ENCODE measurements at regions not wholly inside any gene's neighbourhood (a gene's known extent, or its start where the extent isn't known, plus 50 kb on each side); places are given as distances from the start of the nearest gene placed in this dataset.

DNA sequence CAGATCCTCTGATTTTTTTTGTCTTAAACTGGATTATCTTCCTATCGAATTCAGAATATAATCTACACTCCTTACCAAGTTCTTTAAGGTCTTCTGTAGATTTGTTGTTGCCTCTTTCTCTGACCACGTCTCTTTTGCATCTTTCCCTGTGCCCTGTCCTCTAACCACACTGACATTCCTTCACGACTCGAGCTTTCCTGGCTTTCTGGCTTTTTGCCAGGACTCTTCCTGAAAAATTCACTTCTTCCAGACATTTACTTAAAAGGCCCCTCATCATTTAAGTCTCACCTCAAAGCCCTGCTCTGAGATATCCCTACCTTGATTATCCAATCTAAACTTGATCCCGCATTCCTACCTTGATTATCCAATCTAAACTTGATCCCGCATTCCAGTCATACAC, 422.3 kb upstream of the DCN start:
- Mint-ChIP-seq H3K4me1 (peaks cover 5 to 9% (median 5%) of the 10 kb centered on the region in 3 donors), H3K27me3 (peaks cover 3 to 6% of the 10 kb centered on the region in 2 donors), H3K36me3 (no peaks in the 10 kb centered on the region), H3K9me3 (peaks cover 0 to 4% (median 3%) of the 10 kb centered on the region in 3 donors), H3K4me3 (no peak overlapping the region), H3K27ac (no peak overlapping the region)
- ATAC-seq (replicated peaks in 1 of 4) (no peak), DNase-seq (no peak)
- no peaks in the 10 kb centered on the region for H3K9me3 ChIP-seq
- ChIA-PET CTCF (interaction anchor here (0.6 to 1.2 kb wide), 2 partner anchors 8 to 807 kb away, joined by 3 to 4 read pairs; no protein-coding TSS in a partner anchor), POLR2A (no interaction called here)
- H3K36me3 ChIP-seq (ENCODE audit: control insufficient read depth in 2 of 2, extremely low read depth in 1 of 2, insufficient read depth in 1 of 2, low read length in 1 of 2), result no peaks in the 10 kb centered on the region
- WGBS (ENCODE audit: insufficient coverage), result 87% methylated on average over 4 of the region's 6 CpGs
- no peak overlapping the region for H3K4me3 ChIP-seq (ENCODE audit: control insufficient read depth in 1 of 2, extremely low read depth in 1 of 2, low read length in 1 of 2)
- no peak overlapping the region for H3K27ac ChIP-seq (ENCODE audit: low read length)
- H3K27me3 ChIP-seq (replicated peaks in 1 of 2; ENCODE audit: control insufficient read depth in 2 of 2, extremely low read depth in 1 of 2, insufficient read depth in 2 of 2, low read length in 1 of 2), result no peaks in the 10 kb centered on the region
- no peaks in the 10 kb centered on the region for H3K4me1 ChIP-seq (ENCODE audit: control insufficient read depth in 1 of 2, extremely low read depth in 1 of 2, insufficient read depth in 2 of 2, low read length in 2 of 2)

DNA sequence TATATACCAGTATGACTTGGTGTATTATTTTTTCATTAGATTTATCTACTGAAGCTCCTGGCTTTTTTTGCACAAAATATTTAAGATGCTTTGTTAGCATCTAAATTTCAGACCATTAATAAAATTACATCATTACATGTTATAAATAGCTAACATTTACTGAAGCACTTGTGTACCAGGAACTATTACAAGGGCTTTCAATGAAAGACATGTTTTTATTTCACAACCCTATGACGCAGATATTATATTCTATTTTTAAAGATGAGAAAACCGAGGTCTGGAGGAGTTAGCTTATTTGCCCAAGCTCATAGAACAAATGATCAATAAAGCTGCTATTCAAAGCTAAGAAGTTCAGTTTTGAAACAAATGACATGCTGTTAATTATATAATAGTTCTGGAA, 420.4 kb upstream of the DCN start:
- H3K4me3 Mint-ChIP-seq, result no peak overlapping the region
- peaks cover 0 to 5% (median 2%) of the 10 kb centered on the region in 3 donors for H3K4me1 Mint-ChIP-seq
- DNase-seq (no peak), ATAC-seq (replicated peaks in 1 of 4) (no peak)
- no peaks in the 10 kb centered on the region for H3K27me3 ChIP-seq (replicated peaks in 1 of 2; ENCODE audit: control insufficient read depth in 2 of 2, extremely low read depth in 1 of 2, insufficient read depth in 2 of 2, low read length in 1 of 2)
- H3K27me3 Mint-ChIP-seq, result peaks cover 3 to 6% of the 10 kb centered on the region in 2 donors
- no peak overlapping the region for H3K27ac Mint-ChIP-seq
- WGBS (ENCODE audit: insufficient coverage), result no CpG with 5 or more reads among the region's 2 CpGs
- POLR2A ChIA-PET, result no interaction called here
- no peak overlapping the region for H3K27ac ChIP-seq (ENCODE audit: low read length)
- no peaks in the 10 kb centered on the region for H3K36me3 ChIP-seq (ENCODE audit: control insufficient read depth in 2 of 2, extremely low read depth in 1 of 2, insufficient read depth in 1 of 2, low read length in 1 of 2)
- H3K9me3 ChIP-seq, result no peaks in the 10 kb centered on the region
- CTCF ChIA-PET, result interaction anchor here in 1 of 2 donors (0.5 kb wide), 1 partner anchor 78 kb away, joined by 3 read pairs; no protein-coding TSS in a partner anchor
- no peaks in the 10 kb centered on the region for H3K4me1 ChIP-seq (ENCODE audit: control insufficient read depth in 1 of 2, extremely low read depth in 1 of 2, insufficient read depth in 2 of 2, low read length in 2 of 2)
- peaks cover 0 to 11% (median 3%) of the 10 kb centered on the region in 3 donors for H3K9me3 Mint-ChIP-seq
- H3K4me3 ChIP-seq (ENCODE audit: control insufficient read depth in 1 of 2, extremely low read depth in 1 of 2, low read length in 1 of 2), result no peak overlapping the region
- no peaks in the 10 kb centered on the region for H3K36me3 Mint-ChIP-seq

DNA sequence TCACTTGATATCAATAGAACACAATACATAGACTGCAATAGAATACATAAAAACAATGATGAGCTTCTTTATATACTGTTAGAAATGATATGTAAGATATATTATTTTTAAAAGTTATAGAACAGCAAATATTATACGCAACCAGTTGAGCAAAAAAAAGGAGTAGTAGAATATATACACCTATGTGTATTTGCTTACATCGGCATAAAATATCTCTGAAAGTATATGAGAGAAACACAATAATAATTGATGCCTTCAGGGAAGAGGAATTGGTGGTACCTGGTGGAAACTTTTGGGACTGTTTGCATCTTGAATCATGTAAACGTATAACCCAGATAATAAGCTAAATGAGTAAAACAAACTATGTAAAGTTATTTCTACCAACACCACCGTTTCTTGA, 418.4 kb upstream of the DCN start:
- no peak overlapping the region for H3K4me3 Mint-ChIP-seq
- ATAC-seq (replicated peaks in 1 of 4) (no peak), DNase-seq (no peak)
- H3K27ac Mint-ChIP-seq, result no peak overlapping the region
- ChIA-PET CTCF (no interaction called here), POLR2A (no interaction called here)
- Histone ChIP-seq H3K27ac (ENCODE audit: low read length) (no peak overlapping the region), H3K27me3 (replicated peaks in 1 of 2; ENCODE audit: control insufficient read depth in 2 of 2, extremely low read depth in 1 of 2, insufficient read depth in 2 of 2, low read length in 1 of 2) (no peaks in the 10 kb centered on the region), H3K36me3 (ENCODE audit: control insufficient read depth in 2 of 2, extremely low read depth in 1 of 2, insufficient read depth in 1 of 2, low read length in 1 of 2) (no peaks in the 10 kb centered on the region), H3K4me1 (ENCODE audit: control insufficient read depth in 1 of 2, extremely low read depth in 1 of 2, insufficient read depth in 2 of 2, low read length in 2 of 2) (no peaks in the 10 kb centered on the region), H3K9me3 (no peaks in the 10 kb centered on the region), H3K4me3 (ENCODE audit: control insufficient read depth in 1 of 2, extremely low read depth in 1 of 2, low read length in 1 of 2) (no peak overlapping the region)
- peaks cover 0 to 2% (median 0%) of the 10 kb centered on the region in 3 donors for H3K4me1 Mint-ChIP-seq
- H3K9me3 Mint-ChIP-seq, result peaks cover 2 to 14% (median 3%) of the 10 kb centered on the region in 3 donors
- no CpG with 5 or more reads among the region's 4 CpGs for whole genome bisulfite sequencing (ENCODE audit: insufficient coverage)
- H3K27me3 Mint-ChIP-seq, result peaks cover 3 to 6% of the 10 kb centered on the region in 2 donors
- H3K36me3 Mint-ChIP-seq, result no peaks in the 10 kb centered on the region

DNA sequence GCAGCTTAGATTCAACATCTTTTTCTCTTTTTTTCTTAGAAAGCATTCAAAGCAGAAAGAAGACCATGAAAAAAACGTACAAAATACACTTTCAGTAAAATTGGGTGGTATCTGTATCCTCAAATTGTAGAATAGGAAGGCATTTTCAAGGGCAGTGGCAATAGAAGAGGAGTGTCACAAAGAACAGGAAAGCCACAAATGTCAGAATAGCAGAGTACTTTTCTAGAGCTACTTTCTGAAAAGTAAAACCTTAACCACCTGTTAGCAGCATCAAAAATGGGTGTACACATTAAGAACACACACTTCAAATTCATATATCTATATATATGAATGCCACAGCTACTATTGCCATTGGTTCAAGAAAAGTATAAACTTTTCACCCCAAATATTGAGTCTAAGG, 412.1 kb upstream of the DCN start:
- H3K27ac Mint-ChIP-seq, result no peak overlapping the region
- no peaks in the 10 kb centered on the region for H3K36me3 ChIP-seq (ENCODE audit: control insufficient read depth in 2 of 2, extremely low read depth in 1 of 2, insufficient read depth in 1 of 2, low read length in 1 of 2)
- no peak overlapping the region for H3K4me3 Mint-ChIP-seq
- H3K27me3 Mint-ChIP-seq, result no peaks in the 10 kb centered on the region
- no peaks in the 10 kb centered on the region for H3K36me3 Mint-ChIP-seq
- ATAC-seq (replicated peaks in 1 of 4) (no peak), DNase-seq (no peak)
- H3K4me1 ChIP-seq (ENCODE audit: control insufficient read depth in 1 of 2, extremely low read depth in 1 of 2, insufficient read depth in 2 of 2, low read length in 2 of 2), result peaks cover 0 to 2% of the 10 kb centered on the region in 2 experiments
- H3K27me3 ChIP-seq (replicated peaks in 1 of 2; ENCODE audit: control insufficient read depth in 2 of 2, extremely low read depth in 1 of 2, insufficient read depth in 2 of 2, low read length in 1 of 2), result no peaks in the 10 kb centered on the region
- H3K9me3 ChIP-seq, result no peaks in the 10 kb centered on the region
- no CpG with 5 or more reads among the region's 1 CpG for WGBS (ENCODE audit: insufficient coverage)
- peaks cover 0 to 8% (median 2%) of the 10 kb centered on the region in 3 donors for H3K9me3 Mint-ChIP-seq
- POLR2A ChIA-PET, result interaction anchor here in 1 of 2 donors (0.6 kb wide), 2 partner anchors 36 to 182 kb away, joined by 3 to 4 read pairs; no protein-coding TSS in a partner anchor
- H3K4me1 Mint-ChIP-seq, result peaks cover 3 to 13% (median 8%) of the 10 kb centered on the region in 3 donors
- CTCF ChIA-PET, result interaction anchor here in 1 of 2 donors (0.6 kb wide), 2 partner anchors 16 to 1227 kb away, joined by 3 read pairs; no protein-coding TSS in a partner anchor
- no peak overlapping the region for H3K27ac ChIP-seq (ENCODE audit: low read length)
- no peak overlapping the region for H3K4me3 ChIP-seq (ENCODE audit: control insufficient read depth in 1 of 2, extremely low read depth in 1 of 2, low read length in 1 of 2)

DNA sequence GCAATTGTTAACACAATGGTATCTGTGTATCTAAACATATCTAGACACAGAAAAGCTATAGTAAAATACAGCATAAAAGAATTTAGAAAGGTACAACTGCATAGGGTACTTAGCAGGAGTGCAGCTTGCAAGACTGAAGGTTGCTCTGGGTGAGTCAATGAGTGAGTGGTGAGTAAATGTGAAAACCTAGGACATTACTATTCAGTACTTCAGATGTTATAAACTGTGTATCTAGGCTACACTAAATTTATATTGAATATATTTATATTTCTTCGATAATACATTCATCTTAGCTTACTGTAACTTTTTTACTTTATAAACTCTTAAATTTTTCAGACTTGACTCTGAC, 409.0 kb upstream of the DCN start:
- Histone ChIP-seq H3K9me3 (no peaks in the 10 kb centered on the region), H3K36me3 (ENCODE audit: control insufficient read depth in 2 of 2, extremely low read depth in 1 of 2, insufficient read depth in 1 of 2, low read length in 1 of 2) (no peaks in the 10 kb centered on the region), H3K27ac (ENCODE audit: low read length) (no peak overlapping the region), H3K4me1 (ENCODE audit: control insufficient read depth in 1 of 2, extremely low read depth in 1 of 2, insufficient read depth in 2 of 2, low read length in 2 of 2) (peaks cover 0 to 5% of the 10 kb centered on the region in 2 experiments), H3K27me3 (replicated peaks in 1 of 2; ENCODE audit: control insufficient read depth in 2 of 2, extremely low read depth in 1 of 2, insufficient read depth in 2 of 2, low read length in 1 of 2) (no peaks in the 10 kb centered on the region), H3K4me3 (ENCODE audit: control insufficient read depth in 1 of 2, extremely low read depth in 1 of 2, low read length in 1 of 2) (no peak overlapping the region)
- Mint-ChIP-seq H3K4me3 (no peak overlapping the region), H3K27ac (no peak overlapping the region), H3K4me1 (peaks cover 4 to 19% (median 16%) of the 10 kb centered on the region in 3 donors), H3K36me3 (no peaks in the 10 kb centered on the region), H3K27me3 (no peaks in the 10 kb centered on the region), H3K9me3 (no peaks in the 10 kb centered on the region)
- no peak for ATAC-seq (replicated peaks in 1 of 4)
- no peak for DNase-seq
- WGBS (ENCODE audit: insufficient coverage), result no CpG with 5 or more reads among the region's 1 CpG
- CTCF ChIA-PET, result interaction anchor here in 1 of 2 donors (0.6 kb wide), 1 partner anchor 440 kb away, joined by 3 read pairs; no protein-coding TSS in a partner anchor
- POLR2A ChIA-PET, result no interaction called here

DNA sequence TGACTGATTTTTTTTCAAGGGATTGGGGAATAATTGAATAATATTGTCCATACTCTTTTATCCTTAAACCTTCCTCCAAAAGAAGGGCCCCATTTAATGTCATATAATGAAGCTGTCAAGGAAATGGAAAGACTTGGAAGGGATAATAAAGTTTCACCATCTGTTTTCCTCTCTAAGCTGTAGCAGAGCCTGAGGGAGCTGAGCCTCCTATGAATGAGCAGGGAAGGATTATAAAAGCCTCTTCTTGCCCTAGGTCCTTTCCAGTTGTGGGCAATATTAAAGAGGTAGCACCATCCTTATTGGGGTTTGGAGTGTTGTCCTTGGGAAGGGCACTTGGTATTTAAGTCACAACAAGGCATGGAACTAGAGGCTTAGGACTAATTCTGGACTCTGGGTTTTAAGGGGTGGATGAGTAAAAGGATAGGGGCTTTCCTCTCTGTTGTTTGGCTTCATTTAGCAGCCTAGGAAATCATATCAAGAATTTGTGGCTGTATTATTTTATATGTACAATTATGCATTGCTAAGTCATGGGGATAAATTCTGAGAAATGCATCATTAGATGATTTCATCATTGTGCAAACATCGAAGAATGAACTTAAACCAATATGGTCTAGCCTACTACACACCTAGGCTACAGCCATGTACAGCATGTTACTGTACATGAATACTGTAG, 408.5 kb upstream of the DCN start:
- CTCF ChIA-PET, result interaction anchor here in 1 of 2 donors (0.6 kb wide), 1 partner anchor 440 kb away, joined by 3 read pairs; no protein-coding TSS in a partner anchor
- Histone ChIP-seq H3K27me3 (replicated peaks in 1 of 2; ENCODE audit: control insufficient read depth in 2 of 2, extremely low read depth in 1 of 2, insufficient read depth in 2 of 2, low read length in 1 of 2) (no peaks in the 10 kb centered on the region), H3K27ac (ENCODE audit: low read length) (no peak overlapping the region), H3K4me3 (ENCODE audit: control insufficient read depth in 1 of 2, extremely low read depth in 1 of 2, low read length in 1 of 2) (no peak overlapping the region), H3K4me1 (ENCODE audit: control insufficient read depth in 1 of 2, extremely low read depth in 1 of 2, insufficient read depth in 2 of 2, low read length in 2 of 2) (peaks cover 0 to 5% of the 10 kb centered on the region in 2 experiments), H3K36me3 (ENCODE audit: control insufficient read depth in 2 of 2, extremely low read depth in 1 of 2, insufficient read depth in 1 of 2, low read length in 1 of 2) (no peaks in the 10 kb centered on the region), H3K9me3 (no peaks in the 10 kb centered on the region)
- Mint-ChIP-seq H3K36me3 (no peaks in the 10 kb centered on the region), H3K9me3 (no peaks in the 10 kb centered on the region), H3K27ac (no peak overlapping the region), H3K4me1 (peaks cover 4 to 19% (median 16%) of the 10 kb centered on the region in 3 donors), H3K27me3 (no peaks in the 10 kb centered on the region), H3K4me3 (no peak overlapping the region)
- WGBS (ENCODE audit: insufficient coverage), result no CpG with 5 or more reads among the region's 1 CpG
- POLR2A ChIA-PET, result interaction anchor here in 1 of 2 donors (0.6 kb wide), 2 partner anchors 67 to 75 kb away, joined by 3 read pairs; no protein-coding TSS in a partner anchor
- DNase-seq (no peak), ATAC-seq (replicated peaks in 1 of 4) (no peak)

All from T-cell (primary cell).